ENCODE measurements at regions not wholly inside any gene's neighbourhood (a gene's known extent, or its start where the extent isn't known, plus 50 kb on each side); places are given as distances from the start of the nearest gene placed in this dataset.
"Not testable (repeated sequence)": the region's sequence is repeated elsewhere in the genome, so short reads cannot be mapped to it uniquely, and the experiment has no call there.

DNA sequence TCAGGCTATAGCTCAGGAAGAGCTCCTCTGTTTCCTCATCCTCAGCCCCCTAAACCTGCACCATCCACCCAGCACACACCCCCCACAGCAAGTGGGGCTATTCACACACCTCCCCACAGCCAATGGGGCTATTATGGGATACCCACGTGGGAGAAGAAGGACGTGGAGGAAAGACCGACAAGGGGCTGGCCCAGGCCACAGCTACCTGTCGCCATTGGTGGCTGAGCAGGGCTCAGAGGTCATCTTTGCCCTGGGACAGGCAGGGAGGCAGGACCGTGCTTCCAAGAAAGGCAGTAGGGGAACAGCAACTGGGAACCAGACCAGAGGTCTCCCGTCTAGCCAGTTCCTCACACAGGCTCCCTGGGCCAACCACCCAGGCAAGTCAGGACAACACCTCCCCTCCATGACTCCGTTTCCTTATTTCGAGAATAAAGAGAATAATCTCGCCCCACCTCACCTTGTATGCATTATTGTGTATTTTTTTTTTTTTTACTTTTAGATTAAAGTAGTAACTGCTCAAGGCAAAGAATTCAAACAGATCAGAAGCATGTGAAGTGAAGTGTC lies 92.3 kb upstream of the TARDBP start:
- no peak for TF ChIP-seq ZNF274 (IDR thresholded peaks at IDR 0.05; ENCODE audit: low read depth, low read length)
- H3K4me3 ChIP-seq (ENCODE audit: low read length), result no peak overlapping the region

DNA sequence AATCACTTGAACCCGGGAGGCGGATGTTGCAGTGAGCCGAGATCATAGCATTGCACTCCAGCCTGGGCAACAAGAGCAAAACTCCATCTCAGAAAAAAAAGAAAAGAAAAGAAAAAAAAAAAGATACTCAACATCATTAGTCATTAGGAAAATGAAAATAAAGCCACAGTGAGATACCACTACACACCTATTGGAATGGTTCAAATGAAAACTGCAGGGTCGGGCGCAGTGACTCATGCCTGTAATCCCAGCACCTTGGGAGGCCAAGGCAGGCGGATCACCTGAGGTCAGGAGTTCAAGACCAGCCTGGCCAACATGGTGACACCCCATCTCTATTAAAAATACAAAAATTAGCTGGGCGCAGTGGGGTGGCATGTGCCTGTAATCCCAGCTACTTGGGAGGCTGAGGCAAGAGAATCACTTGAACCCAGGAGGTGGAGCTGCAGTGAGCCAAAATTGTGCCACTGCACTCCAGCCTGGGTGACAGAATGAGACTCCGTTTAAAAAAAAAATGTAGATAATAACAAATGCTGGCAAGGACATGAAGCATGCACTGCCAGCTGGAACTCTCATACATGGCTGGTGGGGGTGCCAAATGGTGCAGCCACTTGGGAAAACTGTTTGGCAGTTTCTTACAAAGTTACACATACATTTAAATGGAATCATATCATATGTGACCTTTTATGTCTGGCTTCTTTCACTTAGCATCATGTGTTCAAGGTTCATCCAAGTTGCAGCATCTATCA lies 90.0 kb upstream of the TARDBP start:
- not testable (repeated sequence) for H3K4me3 ChIP-seq (ENCODE audit: low read length)

DNA sequence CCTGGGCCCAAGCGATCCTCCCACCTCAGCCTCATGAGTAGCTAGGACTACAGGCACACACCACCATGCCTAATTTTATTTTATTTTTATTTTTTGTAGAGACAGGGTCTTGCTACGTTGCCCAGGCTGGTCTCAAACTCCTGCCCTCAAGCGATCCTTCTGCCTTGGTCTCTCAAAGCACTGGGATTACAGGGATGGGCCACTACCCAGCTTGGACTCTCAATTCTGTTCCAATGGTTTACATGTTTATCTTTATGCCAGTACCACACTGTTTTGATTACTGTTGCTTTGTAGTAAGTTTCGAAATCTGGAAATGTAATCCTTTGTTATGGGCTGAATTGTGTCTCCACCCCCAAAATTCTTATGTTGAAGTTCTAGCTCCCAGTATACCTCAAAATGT lies 88.4 kb upstream of the TARDBP start:
- H3K4me3 ChIP-seq (ENCODE audit: low read length), result no peak overlapping the region
- TF ChIP-seq ZNF274 (IDR thresholded peaks at IDR 0.05; ENCODE audit: low read depth, low read length), result no peak

DNA sequence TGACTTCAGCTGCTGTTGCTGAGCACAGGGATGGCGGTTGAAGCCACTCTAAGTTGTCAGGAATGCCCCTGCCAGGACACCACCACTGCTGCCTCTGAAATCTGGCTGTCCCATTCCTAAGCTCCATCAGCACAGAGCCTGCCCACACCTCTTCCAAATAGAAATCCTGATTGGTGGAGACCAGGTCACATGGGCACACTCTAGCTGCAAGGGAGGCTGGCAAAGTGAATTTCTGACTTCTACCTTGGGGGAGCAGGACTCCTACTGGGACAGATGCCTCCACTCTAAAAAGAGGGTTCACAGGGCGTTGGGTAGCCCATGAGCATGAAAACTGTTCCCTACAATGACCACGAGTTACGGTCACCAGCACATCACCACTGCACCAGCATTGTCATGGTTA lies 83.8 kb upstream of the TARDBP start:
- H3K4me3 ChIP-seq (ENCODE audit: low read length), result no peak overlapping the region
- TF ChIP-seq ZNF274 (IDR thresholded peaks at IDR 0.05; ENCODE audit: low read depth, low read length), result no peak

DNA sequence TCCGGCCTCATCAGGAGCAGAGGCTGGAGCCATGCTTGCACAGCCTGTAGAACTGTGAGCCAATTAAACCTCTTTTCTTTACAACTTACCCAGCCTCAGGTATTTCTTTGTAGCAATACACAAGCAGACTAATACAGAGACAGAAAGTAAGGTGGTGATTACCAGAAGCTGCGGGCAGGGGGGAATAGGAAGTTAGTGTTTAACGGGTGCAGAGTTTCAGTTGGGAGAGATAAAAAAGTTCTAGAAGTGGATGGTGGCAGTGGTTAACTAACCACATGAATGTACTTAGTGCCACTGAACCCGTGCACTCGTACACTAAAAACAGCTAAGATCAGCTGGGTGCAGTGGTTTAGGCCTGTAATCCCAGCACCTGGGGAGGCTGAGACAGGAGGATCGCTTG lies 80.4 kb upstream of the TARDBP start:
- no peak overlapping the region for H3K4me3 ChIP-seq (ENCODE audit: low read length)
- TF ChIP-seq ZNF274 (IDR thresholded peaks at IDR 0.05; ENCODE audit: low read depth, low read length), result no peak

DNA sequence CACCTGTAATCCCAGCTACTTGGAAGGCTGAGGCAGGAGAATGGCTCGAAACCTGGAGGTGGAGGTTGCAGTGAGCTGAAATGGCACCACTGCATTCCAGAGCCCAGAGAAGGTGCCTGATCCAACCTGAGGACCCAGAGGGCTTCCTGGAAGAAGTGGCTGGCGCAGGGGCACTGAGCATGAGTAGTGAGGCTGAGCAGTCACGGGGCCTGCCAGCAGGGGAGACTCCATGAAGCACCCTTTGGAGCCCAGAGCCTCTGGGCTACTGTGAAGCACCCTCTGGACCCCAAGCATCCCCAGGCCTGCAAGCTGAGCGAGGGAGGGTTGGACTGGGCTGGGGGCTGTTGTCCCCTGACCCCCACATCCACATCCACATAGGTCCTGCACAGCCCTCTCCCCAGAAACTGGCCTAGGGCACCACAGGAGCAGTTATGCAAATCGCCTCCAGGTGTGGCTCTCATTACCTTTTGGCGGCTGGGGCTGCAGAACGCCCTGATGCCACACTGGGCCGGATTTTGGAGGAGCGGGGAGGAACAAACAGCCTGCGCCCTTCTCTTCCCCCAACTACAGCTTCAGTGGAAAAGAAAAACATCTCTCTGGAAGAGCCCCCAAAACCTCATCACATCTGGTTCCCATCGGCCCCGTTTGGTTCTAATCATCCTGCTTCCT lies 78.2 kb upstream of the TARDBP start:
- TF ChIP-seq ZNF274 (IDR thresholded peaks at IDR 0.05; ENCODE audit: low read depth, low read length), result no peak
- H3K4me3 ChIP-seq (ENCODE audit: low read length), result no peak overlapping the region

DNA sequence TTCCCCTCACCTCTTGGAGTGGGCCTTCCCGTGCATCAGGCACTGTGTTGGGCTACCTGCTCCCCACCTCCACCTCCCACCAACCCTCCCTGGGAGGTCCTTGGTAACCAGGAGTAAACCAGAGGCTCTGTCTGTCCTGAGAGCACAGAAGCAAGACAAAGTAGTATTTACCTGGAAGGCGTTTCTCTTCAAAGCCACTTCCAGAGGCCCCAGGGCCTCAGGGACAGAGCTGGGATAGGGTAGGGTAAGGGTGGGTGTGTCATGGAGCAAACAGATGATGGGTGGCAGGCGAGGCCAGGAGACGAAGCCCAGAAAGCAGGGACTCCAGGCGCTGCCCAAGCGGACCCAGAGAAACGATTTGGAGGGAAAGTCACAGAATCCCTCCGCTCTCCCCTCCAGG lies 77.2 kb upstream of the TARDBP start:
- TF ChIP-seq ZNF274 (IDR thresholded peaks at IDR 0.05; ENCODE audit: low read depth, low read length), result no peak
- no peak overlapping the region for H3K4me3 ChIP-seq (ENCODE audit: low read length)

DNA sequence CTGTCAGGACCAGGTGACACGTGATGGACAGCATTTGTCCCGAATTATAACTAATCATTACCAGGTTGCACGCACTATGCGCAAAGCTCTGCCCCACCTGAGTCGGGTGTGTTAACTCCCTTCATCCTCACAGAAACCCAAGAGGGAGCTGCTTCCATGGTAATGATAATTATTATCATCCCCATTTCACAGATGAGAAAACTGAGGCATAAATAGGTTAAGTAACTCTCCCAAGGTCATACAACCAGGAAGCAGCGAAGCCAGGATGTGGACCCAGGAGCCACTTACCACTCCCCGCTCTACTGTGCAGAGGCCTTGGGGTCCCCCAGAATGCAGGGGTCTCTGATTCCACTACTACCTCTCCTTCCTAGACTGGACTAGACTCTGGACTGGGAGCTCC lies 76.7 kb upstream of the TARDBP start:
- no peak for TF ChIP-seq ZNF274 (IDR thresholded peaks at IDR 0.05; ENCODE audit: low read depth, low read length)
- no peak overlapping the region for H3K4me3 ChIP-seq (ENCODE audit: low read length)

DNA sequence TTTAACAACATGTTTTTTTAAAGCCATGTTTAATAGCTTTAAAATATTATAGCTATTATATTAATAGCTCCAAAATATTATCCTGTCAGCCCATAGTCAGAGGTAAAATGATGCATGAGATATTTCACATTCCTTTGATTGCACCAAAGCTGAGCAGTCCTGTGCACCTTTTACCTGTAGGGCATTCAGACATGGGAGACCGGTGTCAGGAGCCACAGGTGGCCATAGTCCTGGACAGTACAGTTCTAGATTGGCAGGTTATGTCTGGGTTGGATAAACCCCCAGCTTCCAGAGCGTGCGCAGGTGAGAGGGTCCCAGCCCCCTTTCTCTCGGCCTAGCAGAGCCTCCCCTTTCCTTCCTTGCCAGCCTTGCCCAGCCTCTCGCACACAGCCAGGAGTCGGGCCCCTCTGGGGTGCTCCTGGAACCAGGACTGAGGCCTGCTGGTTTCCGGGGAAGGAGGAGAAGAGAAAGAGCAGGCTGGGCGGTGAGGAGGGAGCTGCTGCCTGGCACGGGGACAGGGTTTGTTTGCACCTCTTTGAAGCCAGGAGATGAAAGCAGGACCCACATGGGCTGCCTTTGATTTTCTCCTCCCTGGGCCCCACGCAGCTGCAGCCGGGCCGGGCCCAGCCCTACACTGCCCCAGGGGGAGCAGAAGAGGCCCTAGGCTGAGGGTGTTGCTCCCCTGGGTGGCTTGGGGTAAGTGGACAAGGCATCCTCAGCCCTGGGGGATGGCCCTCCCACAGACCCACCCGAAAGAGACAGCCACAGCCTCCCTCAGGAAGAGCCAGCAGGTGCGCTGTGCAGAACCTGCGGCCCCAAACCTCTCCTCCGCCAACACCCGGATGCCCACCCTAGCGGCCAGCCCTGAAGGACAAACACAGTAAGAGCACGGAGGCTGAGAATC lies 75.2 kb upstream of the TARDBP start:
- no peak for TF ChIP-seq ZNF274 (IDR thresholded peaks at IDR 0.05; ENCODE audit: low read depth, low read length)

DNA sequence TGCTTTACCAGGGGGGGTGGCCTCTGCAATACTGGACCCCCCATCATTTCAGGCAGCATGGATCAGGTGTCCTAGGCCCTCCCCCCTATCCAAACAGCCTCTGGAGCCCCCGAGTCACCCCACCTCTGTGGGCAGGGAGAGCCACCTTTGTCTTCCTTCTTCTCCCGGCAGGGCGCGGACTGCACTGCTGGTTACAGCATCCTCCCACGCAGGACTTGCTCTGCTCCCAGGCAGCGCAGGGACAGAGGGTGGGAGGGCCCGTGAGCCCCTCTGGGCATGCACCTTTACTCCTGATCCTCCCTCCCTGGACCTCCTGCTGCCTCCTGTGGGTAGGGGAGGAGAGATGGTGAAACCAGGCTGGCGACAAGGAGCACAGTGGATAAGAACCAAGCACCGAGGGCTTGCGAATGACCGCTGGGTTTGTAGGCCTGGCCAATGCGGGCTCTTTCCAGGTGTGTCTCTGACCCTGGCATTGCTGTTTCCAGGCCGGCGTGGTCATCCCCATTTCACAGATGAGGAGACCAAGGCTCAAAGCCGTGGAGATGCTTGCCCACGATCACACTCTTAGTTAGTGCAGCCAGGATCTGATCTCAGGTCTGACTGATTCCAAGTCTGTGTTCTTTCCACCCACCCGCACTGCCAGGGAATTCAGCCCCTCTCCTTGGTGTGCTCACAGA lies 73.6 kb upstream of the TARDBP start:
- no peak for TF ChIP-seq ZNF274 (IDR thresholded peaks at IDR 0.05; ENCODE audit: low read depth, low read length)
- H3K4me3 ChIP-seq (ENCODE audit: low read length), result no peak overlapping the region

More for the DNA sequence above, 75.2 kb upstream of the TARDBP start:
- H3K4me3 ChIP-seq (ENCODE audit: low read length), result no peak overlapping the region

DNA sequence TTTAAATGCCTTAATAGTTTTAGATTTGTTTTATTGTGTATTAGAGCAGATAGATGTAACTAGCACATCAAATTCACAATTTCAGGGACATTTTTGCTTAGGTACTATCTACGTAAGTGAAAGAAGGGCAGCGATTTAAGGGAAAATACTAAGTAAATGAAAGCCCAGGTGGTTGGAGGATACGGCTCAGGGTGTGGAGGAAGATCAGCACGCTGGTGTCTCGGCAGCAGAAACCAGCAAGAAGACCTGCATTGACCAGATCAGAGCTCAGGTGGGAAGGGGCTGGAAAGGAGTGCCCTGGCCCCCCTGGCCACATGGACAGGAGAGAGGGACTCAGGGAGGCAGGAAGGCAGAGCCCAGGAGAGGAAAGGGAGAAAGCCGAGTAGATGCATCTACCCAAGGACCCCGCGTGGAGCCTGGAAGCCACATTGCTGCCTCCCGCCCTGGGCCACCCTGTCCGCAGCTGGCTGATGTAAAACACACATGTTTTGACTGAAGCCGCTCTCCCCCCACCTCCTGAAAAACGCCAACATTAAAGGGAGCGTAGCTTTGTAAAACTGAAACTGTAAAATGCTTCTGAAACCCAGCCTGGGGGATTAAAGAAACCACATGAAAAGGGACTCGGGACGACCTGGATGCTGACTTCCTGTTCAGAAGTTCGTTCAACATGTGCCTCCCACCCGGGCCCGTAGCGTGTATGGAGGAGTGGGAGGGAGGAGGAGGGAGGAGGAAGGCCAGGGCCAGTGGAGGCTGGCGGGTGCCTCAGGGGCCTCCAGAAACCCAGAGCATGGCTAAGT lies 72.6 kb upstream of the TARDBP start:
- no peak for TF ChIP-seq ZNF274 (IDR thresholded peaks at IDR 0.05; ENCODE audit: low read depth, low read length)
- no peak overlapping the region for H3K4me3 ChIP-seq (ENCODE audit: low read length)

DNA sequence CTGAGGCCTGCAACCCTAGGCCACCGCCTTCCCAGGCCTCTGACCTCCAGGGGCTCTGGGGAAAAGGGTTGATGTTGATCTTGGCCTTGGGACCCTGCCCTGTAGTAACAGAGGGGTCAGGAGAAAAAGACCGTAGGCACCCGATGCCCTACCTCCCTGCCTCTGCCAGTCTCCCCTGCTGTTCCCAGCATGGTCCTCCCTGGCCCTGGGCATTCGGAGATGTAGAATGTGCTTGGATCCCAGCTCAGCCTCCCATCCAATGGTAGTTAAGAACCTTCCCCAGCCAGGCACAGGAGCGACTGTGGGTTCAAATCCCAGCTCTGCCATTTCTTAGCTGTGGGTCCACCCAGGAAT lies 72.0 kb upstream of the TARDBP start:
- H3K4me3 ChIP-seq (ENCODE audit: low read length), result no peak overlapping the region
- TF ChIP-seq ZNF274 (IDR thresholded peaks at IDR 0.05; ENCODE audit: low read depth, low read length), result no peak

DNA sequence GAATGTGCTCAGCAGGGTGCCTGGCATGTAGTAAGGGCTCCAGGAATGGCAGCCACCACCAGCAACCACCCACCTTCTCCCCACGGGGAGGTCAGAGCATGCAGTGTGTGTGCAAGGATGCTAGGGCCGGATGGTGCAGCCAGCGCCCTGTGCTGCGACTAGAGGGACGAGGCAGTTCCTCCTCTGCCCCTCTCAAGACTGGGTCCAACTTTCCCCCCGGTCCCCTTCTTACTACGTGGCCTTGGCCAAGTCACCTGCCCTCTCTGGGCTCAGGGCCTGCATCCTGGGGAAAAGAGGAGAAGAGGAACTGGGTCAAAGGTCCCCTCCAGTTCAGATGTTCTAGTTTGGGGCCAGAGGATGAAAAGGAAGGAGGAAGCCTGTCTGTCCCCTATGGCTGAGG lies 71.6 kb upstream of the TARDBP start:
- TF ChIP-seq ZNF274 (IDR thresholded peaks at IDR 0.05; ENCODE audit: low read depth, low read length), result no peak
- H3K4me3 ChIP-seq (ENCODE audit: low read length), result no peak overlapping the region

Measured in GM08714 (cell line).